SKM-1 treated with dmso at 0.1 percent for 144 hours (cell line): ENCODE measurements at regions not wholly inside any gene's neighbourhood (a gene's known extent, or its start where the extent isn't known, plus 50 kb on each side); places are given as distances from the start of the nearest gene placed in this dataset.
"Not testable (repeated sequence)": the region's sequence is repeated elsewhere in the genome, so short reads cannot be mapped to it uniquely, and the experiment has no call there.

Source experiments
- DNase-seq: peaks from one replicate; lab custom pipeline; 2025; ENCODE audit not compliant: unreplicated experiment; lab: John Stamatoyannopoulos, UW

DNA sequence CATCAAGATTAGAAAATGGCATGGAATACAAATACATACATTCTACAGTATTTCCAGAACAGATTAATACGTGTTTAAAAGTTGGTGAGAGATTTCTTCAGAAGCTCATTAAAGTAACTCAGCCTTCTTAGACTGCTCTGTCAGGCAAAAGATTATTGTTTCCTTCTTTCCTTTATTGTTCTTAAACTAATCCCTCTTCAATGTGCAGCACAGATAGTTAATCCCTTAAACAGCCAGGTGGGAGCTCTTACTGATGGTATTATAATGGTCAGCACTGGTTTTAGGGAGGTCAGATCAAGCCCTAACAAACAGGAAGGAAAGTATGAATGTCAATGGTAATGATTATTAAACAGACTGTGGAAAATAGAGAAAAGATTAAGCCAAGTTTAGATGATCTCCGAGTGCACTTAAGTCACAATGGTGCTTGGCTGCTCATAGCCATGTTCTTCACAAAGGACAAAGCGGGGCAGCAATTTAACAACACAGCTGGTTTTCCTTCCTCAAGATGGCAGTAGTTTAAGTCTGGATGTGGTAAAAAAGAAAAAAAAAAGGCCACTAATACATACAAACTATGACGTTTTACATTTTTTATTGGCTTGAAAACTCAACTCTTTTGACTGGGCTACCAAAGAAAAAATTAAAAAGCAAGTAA, 992.6 kb downstream of the PCDH9 start:
- DNase-seq, result no peak

DNA sequence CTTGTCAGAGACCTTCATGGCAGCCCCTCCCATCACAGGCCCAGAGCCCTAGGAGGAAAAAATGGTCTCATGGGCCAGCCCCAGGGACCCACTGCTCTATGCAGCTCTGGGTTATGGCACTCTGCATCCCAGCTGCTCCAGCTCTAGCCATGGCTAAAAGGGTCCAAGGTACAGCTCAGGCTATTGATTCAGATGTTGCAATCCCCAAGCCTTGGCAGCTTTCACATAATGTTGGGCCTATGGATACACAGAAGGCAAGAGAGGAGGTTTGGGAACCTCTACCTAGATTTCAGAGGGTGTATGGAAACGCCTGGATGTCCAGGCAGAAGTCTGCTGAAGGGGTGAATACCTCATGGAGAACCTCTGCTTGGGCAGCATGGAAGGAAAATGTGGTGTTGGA, 996.0 kb downstream of the PCDH9 start:
- no peak for DNase-seq

DNA sequence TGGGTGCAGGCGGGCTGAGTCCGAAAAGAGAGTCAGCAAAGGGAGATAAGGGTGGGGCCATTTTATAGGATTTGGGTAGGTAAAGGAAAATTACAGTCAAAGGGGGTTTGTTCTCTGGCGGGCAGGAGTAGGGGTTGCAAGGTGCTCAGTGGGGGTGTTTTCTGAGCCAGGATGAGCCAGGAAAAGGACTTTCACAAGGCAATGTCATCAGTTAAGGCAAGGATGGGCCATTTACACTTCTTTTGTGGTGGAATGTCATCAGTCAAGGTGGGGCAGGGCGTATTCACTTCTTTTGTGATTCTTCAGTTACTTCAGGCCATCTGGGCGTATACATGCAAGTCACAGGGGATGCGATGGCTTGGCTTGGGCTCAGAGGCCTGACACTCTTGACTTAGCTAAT, 998.2 kb downstream of the PCDH9 start:
- not testable (repeated sequence) for DNase-seq

DNA sequence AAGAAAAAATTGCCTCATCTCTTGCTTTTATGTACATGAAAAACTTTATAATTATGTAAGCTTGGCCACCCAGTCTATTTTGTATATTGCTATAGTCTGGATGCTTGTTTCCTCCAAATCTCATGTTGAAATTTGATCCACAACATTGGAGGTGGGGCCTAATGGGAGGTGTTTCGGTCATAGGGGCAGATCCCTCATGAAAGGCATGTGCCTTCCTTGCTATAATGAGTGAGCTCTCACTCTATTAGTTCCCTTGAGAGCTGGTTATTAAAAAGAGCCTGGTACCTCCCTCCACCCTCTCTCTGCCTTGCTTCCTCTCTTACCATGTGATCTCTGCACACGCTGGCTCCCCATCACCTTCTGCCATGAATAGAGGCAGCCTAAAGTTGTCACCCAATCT, 1005.1 kb downstream of the PCDH9 start:
- DNase-seq, result no peak

DNA sequence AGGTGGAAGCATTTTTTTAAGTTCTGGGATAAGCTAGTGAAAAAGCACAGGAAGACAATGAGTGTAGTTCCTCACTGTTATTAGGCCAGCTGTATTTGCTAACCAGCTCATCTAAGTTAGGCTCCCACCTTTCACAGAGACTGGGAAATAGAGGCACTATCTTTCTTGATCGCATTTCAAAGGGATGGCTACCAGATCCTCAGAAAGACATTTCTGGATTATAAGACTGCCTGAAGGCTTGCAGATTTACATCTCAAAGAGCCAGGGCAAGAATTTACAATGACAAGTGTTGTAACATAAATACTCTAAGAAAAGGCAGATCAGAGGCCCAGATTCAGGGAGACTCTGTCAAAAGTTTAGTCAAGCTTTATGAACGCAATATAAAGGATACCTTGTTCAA, 1005.5 kb downstream of the PCDH9 start:
- DNase-seq, result no peak

DNA sequence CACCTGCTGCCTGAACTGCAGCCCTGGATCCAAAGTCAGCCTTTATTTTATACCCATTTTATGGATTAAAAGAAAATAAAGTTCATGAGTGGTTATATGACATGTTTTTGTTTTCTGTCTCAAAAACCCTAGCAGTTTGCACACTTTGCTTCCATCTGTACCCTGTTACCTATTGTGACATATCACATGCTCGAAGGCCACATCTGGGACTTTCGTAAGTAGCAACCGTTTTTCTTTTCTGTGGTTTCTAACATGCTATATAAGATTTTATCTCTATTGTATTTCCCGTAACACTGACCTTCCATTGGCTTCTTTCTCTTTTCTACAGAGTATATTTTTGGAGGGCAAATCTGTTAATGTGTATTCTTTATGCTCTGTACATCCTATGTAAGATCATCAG, 1007.2 kb downstream of the PCDH9 start:
- DNase-seq, result peak; percentile 62

DNA sequence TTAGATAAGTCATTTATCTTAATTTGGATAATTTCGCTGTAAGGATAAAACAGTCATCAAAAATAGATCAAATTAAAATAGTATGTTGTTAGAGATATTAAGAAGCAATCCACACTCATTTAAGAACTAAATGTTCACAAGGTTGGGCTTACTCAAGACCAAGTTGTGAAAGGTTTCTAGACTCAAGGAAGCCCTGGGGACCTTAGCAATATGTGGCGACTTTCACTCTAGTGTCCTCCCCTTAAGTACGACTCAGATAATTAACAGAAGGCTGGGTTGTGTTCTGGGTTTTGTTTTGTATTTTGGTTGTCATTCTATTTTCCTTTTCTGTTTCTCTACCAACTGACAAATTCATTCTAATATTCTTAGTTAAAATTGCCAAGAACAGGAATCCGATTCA, 1008.0 kb downstream of the PCDH9 start:
- peak; percentile 28 for DNase-seq

DNA sequence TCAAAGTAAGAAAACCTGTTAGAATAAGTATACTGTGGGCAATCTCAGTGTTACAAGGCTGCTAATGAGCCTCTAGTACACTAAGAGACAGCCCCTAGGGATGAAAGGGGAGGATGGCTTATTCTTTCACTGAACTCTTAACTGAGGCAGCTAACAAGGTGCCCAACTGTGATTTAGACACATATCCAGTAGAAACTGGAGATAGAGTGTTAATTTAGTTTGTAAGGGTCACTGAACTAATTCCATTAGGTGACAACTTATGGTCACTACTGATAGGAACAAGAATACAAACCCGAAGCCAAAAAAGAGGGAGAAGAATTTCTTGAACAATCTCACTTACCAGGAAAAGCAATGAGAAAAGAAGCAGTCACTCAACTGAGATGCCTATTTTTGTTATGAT, 1010.6 kb downstream of the PCDH9 start:
- DNase-seq, result no peak

DNA sequence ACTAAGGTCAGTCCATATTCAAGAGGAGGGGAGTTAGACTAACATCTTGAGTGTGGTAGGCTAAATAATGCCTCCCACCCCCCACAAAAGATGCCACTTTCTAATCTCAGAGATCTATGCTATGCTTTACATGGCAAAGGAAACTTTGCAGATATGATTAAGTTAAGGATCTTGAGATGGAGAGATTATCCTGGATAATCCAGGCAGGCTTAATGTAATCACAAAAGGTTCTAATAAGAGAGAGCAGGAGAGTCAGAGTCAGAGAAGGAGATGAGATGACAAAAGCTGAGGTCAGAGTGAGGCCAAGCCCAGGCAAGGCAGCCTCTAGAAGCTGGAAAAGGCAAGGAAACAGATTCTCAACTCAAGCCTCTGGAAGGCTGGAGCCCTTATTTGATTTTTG, 1011.6 kb downstream of the PCDH9 start:
- no peak for DNase-seq

DNA sequence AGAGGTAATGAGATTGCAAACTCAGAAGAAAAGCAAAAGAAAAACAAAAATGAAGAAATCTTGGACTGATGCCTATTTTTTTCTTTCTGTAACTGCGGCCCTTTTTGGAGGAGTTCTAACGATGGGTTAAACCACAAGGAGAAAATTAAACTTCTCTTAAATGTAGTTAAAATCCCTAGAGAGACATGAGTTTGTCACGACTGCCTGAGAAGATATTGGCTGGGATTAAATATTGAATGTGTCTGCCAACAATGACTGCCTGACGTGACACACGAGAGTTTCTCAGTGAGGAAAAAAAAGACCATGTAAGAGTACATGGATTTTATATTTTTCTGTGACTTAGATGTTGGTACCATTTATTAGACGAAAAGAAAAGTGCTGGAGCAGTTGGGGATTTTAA, 1013.4 kb downstream of the PCDH9 start:
- DNase-seq, result no peak

DNA sequence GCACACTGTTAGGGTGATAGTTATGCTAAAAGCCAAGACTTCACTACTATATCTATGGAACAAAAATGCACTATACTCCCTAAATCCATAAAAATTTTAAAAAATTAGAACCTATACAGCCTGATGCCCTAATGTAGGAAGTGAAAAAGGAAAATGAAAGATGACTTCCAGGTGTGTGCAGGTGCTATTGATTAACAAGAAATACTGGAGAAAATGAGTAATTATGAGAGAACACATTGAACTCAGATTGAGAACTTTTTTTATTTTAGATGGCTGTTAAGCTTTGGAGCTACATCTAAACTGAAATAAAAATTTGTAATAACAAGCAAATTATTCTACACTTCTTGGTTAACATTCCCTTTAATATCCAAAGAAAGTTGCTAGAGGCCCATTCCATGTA, 1015.7 kb downstream of the PCDH9 start:
- DNase-seq, result no peak

DNA sequence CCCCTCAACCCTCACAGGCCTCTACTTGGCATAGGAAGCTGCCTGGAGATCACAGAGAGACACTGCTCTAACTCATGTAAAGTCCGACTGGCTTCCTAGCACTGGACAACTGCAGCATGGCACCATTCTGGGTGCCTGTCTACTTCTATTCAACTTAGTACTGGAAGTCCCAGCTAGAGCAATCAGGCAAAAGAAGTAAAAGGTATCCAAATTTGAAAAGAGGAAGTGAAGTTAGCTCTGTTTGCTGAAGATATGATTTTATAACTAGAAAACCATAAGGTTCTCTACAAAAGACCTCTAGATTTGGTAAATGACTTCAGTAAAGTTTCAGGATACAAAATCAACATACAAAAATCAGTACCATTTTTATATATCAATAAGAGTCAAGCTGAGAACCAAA, 1017.6 kb downstream of the PCDH9 start:
- DNase-seq, result no peak

DNA sequence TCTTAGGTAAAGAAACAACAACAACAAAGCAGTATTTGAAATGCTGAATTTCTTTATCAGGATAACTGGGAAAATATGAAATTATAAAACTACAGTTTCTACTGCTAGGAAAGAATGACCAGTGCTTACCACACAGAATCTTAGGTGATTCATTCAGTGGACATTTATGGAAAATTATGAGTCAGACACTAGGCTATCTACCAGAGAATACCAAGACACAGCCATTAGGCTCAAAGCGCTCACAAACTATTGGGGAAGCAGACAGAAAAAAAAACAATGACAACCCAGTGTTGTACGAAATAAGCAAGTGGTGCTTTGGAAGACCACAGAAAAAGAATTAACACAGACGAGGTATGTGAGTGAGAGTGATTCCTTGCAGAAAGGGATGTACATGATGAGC, 1019.5 kb downstream of the PCDH9 start:
- DNase-seq, result no peak

DNA sequence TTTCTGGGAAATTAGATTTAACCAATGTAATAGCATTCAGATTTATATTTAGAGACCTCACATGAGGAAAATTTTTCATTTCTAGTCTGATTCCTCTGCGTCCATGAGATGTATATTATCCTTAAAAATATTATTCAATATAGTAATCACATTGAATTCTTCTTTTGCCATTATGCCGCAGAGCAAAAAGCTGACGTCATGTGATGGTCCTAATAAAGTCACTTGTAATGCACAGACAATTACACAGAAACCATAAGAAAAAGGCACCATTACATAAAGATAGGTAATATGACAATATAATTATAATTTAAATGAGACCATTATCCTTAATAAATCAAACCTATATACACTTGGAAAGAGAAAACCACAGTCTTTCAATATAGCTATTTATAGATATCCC, 1021.5 kb downstream of the PCDH9 start:
- DNase-seq, result no peak

DNA sequence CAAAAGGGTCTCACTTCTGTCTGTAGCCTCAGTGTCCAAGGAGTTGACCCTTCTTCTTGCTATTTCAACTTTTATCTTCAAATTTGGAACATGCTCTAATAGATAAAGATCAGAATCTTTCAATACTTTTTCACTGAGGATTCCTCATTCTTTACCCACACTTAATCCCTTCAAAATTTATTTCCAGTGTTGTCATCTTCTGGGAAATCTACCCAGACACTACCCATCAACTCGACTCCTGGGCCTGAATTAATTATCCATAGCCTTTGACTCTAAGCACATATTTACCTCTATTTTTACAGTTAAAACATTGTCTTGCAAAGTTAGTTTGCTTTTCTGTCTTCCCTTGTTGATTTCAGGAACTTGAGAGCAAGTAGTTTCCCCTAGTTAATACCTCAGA, 1022.5 kb downstream of the PCDH9 start:
- DNase-seq, result no peak

DNA sequence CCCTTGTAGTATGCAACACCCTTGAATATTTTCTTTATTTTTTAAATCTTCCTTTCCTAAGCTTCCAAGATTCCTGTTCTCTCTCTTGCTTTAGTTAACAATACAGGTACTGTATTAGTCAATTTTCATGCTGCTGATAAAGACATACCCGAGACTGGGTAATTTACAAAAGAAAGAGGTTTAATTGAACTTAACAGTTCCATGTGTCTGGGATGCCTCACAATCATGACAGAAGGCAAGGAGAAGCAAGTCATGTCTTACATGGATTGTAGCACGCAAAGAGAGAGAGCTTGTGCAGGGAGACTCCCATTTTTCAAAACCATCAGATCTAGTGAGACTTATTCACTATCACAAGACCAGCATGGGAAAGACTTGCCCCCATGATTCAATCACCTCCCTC, 1024.3 kb downstream of the PCDH9 start:
- no peak for DNase-seq

DNA sequence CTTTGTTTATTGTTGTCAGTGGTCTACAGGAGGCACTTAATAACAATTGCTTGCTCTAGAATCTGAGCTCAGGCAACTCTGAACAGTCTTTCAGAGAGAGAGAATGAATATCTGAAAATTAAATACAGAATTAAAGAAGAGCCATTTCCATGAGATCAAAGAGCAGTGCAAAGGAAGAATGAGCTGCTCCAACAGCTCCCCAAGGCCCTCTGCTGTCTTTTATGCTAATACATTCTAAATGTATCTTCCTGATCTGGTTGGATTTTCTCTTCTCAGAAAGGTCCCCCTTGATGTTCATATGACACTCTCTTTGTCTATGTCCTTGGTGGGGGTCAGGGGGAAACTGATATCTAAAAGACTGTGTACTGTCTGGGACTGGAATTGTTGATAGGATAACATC, 1029.6 kb downstream of the PCDH9 start:
- no peak for DNase-seq

DNA sequence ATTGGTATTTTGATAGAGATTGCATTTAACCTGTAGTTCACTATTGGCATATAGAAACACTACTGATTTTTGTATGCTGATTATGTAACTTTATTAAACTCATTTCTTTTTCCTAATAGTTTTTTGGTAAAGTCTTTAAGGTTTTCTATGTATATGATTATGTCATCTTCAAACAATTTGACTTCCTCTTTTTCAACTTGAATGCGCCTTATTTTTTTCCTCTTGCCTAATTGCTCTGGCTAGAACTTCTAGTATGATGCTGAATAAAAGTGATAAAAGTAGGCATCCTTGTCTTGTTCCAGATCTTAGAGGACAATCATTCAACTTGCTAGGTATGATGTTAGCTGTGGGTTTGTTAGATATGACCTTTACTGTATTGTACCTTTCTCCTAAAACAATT, 1034.9 kb downstream of the PCDH9 start:
- peak; percentile 30 for DNase-seq

DNA sequence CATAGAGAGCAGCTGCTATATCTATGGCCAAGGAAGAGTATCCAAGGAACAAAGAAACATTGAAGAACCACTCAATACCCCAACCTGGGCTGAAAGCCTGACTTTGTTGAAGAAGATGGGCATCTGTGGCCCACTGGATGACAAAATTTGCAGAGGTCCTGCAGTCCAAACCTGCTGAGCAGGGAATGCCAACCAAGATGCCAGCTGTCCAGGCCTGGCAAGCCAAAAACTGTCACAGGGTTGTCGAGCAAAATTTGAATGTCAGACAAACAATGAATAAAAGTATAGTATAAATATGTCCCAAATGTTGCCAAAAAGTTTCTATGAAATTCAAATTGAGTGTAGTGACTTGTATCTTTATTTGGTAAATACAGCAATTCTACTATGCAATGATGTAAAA, 1040.2 kb downstream of the PCDH9 start:
- no peak for DNase-seq

DNA sequence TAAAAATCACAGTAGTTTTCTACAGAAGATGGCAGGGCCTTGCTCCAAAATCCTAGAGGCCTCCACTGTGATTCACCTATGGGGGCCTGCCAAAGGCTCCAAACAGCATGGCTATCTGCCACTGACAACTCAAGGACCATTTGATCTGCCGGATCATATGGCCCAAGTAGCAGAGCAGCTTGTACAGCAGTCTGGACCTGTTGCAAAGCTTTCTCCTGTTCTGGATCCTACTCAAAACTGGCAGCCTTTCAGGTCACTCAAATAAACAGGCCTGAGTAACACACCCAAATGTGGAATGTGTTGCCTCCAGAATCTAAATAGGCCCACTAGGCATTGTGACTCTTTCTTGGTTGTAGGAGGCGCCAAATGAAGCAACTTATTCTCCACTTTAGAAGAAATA, 1049.3 kb downstream of the PCDH9 start:
- DNase-seq, result no peak

DNA sequence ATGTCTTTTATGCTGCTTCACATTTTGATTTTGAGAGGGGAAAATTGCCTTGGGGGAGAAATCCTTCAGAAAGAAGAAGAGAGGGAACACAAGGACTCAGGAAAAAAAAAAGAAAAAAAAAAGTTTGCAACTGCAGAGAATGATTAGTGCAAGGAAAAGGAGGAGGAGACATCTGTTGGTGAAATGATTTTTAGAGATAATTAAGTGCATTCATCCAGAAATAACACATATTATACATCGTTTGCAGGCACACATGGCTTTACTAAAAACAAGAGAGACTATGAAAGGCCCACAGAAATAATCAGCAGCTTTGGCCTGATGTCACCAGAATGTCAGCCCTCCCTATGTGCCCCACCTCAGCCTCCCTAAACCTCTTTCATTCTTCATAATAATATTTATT, 1058.2 kb downstream of the PCDH9 start:
- DNase-seq, result no peak

DNA sequence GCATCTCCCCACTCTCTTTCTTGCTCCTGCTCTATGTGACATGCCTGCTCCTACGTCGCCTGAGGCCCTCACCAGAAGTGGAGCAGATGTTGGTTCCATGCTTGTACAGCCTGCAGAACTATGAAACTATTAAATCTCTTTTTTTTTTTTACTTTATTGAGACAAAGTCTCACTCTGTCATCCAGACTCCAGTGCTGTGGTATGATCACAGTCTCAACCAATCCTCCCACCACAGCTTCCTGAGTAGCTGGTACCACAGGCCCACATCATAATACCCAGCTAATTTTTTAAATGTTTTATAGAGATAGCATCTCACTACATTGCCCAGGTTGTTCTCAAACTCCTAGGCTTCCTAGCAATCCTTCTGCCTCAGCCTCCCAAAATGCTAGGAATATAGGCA, 1067.7 kb downstream of the PCDH9 start:
- DNase-seq, result no peak

DNA sequence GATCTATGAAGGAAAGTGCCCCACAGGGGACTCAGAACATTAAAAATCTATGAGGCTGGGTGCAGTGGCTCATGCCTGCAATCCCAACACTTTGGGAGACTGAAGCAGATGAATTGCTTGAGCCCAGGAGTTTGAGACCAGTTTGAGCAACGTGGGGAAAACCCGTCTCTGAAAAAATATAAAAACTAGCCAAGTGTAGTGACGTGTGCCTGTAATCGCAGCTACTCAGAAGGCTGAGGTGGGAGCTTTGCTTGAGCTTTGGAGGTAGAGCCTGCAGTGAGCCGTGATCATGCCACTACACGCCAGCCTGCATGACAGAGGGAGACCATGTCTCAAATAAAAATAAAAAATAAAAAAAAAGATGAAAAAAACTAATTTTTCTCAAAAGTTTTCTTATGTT, 1070.6 kb downstream of the PCDH9 start:
- no peak for DNase-seq

DNA sequence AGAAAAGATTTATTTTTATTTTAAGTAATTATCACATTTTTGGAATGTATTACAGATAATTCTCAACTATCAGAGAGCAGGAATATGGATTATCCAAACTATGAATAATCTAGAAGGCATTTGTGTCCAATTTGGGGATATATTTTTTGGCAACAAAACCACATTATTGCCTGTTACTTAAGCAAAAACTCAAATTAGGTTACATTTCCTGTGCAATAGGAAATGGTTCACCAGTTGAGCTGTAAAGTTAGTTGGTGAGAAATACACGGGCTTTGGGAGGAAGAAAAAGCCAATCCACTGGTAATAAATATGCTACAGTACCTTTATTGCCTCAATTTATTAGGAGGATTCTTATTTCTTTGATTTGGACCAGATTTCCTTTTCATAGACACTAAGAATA, 1075.2 kb downstream of the PCDH9 start:
- DNase-seq, result no peak
